OCI-LY7 (cell line): ENCODE measurements at regions not wholly inside any gene's neighbourhood (a gene's known extent, or its start where the extent isn't known, plus 50 kb on each side); places are given as distances from the start of the nearest gene placed in this dataset.

ENCODE experiments used
- CTCF ChIP-seq: fragments of 200-600 bp; sonication (generic); conservative IDR thresholded peaks from 2 replicates; pipeline ENCODE4 v1.5.1; 2014; ENCODE audit warnings: mild to moderate bottlenecking, antibody characterized with exemption, low read length, moderate library complexity, mixed read lengths
- EZH2phosphoT487 ChIP-seq: fragments of 200-600 bp; sonication (generic); IDR thresholded peaks from 2 replicates; pipeline ENCODE4 v1.6.1; 2018; ENCODE audit warnings: low read depth, borderline replicate concordance, mild to moderate bottlenecking, mixed run types, antibody characterized with exemption, low read length, moderate library complexity, mixed read lengths

GRCh38 chr16:25593260-25593659 lies 98.5 kb upstream of the HS3ST4 start:
- no peak for TF ChIP-seq CTCF
- TF ChIP-seq EZH2phosphoT487 = no peak
